Right lobe of liver (tissue), 4 donors: ENCODE measurements at regions not wholly inside any gene's neighbourhood (a gene's known extent, or its start where the extent isn't known, plus 50 kb on each side); places are given as distances from the start of the nearest gene placed in this dataset.

Experiments used
- CTCF ChIP-seq, 4 donors: fragments of 200-600 bp in 3 of 4; fragments of 450-650 bp in 1 of 4; IDR thresholded peaks; one replicate each; pipeline versions ENCODE4 v1.5.1 to v1.8.0; 2016 to 2022; ENCODE audit warnings: antibody characterized with exemption in 4 of 4, mild to moderate bottlenecking in 2 of 4
- POLR2A ChIP-seq: fragments of 450-650 bp; IDR thresholded peaks from one replicate; pipeline ENCODE4 v1.6.1; 2017; ENCODE audit warnings: antibody characterized with exemption, mild to moderate bottlenecking
- donor health status: DM: no; HTN: no; CAD: no.
- donor health status: DM: no; HTN: no; CAD: no.
- donor health status: DM: no; HTN: yes; CAD: no.

- TF ChIP-seq CTCF (IDR thresholded peaks at IDR 0.05) (no peak), POLR2A (no peak)
Measured at GRCh38 chr10:31186225-31187000, 132.6 kb upstream of the ZEB1 start.
